ENCODE measurements at regions not wholly inside any gene's neighbourhood (a gene's known extent, or its start where the extent isn't known, plus 50 kb on each side); places are given as distances from the start of the nearest gene placed in this dataset.
A peak's percentile ranks its signal among the peaks of the same experiment; 100 is the strongest.

DNA sequence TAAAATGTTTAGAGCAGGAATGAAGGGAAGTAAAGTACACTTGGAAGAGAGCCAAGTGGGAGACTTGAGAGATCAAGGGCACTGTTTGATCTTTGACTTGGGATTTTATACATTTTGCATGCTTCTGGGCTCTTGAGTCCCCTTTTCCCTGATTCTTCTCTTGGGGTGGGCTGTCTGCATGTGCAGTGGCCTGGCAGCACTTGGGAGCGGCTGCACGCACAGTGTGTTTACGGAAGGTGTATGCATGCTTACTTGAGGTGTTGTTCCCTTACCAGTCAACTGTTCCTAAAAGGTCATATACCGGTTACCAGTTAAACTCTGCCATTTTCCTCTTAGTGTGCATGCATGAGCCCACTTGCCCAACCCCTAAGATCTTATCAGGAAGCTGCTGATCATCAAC lies 377.7 kb downstream of the CYLC2 start:
- Mint-ChIP-seq H3K4me3 (no peak overlapping the region), H3K36me3 (no peaks in the 10 kb centered on the region), H3K9me3 (ENCODE audit: low read depth) (peaks cover 8% of the 10 kb centered on the region), H3K4me1 (no peaks in the 10 kb centered on the region), H3K27me3 (no peaks in the 10 kb centered on the region), H3K27ac (no peak overlapping the region)
- CTCF ChIA-PET, result no interaction called here
- DNase-seq (no peak), ATAC-seq (no peak)

DNA sequence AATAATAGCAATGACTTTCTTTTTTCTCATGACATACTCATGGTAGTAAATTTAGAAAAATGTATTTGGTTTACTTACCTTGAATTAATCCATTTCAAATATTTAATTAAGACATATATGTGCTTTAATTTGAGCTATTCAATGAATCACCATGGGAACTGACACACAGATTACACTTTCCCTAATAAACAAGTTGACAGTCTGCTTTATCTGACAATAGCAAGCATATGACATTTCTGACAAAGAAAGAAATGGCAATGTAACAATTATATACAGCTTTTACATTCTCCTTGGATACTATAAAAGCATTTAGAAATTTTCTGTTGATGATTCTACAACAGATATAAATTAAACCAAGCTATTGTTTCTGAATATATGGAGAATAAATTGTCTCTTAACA lies 382.5 kb downstream of the CYLC2 start:
- H3K4me3 Mint-ChIP-seq, result no peak overlapping the region
- no peaks in the 10 kb centered on the region for H3K27me3 Mint-ChIP-seq
- DNase-seq, result no peak
- no peaks in the 10 kb centered on the region for H3K4me1 Mint-ChIP-seq
- no peak overlapping the region for H3K27ac Mint-ChIP-seq
- CTCF ChIA-PET, result no interaction called here
- H3K9me3 Mint-ChIP-seq (ENCODE audit: low read depth), result peaks cover 9% of the 10 kb centered on the region
- ATAC-seq, result no peak
- H3K36me3 Mint-ChIP-seq, result no peaks in the 10 kb centered on the region

DNA sequence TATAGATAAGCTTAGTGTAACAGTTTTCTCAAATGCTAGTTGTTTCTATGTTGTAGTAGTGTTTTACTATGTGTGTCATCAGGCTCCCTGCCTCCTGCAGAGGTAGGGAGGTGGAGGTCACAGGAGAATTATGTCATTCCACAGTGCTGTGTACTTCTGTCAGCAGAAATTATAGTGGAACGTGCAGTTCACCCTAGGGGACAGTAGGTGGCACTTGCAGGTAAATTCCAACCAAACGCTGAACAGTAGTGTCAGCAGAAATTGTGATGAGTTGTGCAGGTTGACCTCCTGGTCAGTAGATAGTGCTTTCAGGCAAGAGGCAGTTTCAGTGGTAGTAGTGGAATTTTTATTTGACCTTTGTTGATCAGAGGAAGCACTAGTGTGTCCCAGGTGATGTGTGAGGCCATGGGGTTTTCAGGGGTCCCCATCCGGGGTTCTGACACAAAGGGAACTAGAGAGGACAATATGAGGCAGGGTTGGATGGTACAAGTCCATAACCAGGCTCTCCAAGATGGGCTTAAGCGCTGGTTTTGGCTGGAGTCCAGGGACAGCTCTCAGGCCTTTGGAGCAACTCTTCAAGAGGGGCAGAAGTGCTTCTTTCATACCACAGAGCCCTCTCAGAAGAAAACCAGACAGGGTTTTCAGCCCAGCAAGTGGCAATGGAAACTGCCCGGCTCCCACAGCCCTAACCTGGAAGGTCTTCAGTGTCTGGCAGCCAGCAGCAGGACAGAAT lies 402.9 kb downstream of the CYLC2 start:
- H3K27ac Mint-ChIP-seq, result no peak overlapping the region
- H3K36me3 Mint-ChIP-seq, result no peaks in the 10 kb centered on the region
- no peak overlapping the region for H3K4me3 Mint-ChIP-seq
- no peaks in the 10 kb centered on the region for H3K27me3 Mint-ChIP-seq
- peak; percentile 51 for ATAC-seq
- CTCF ChIA-PET, result interaction anchor here (1.0 kb wide), 1 partner anchor 1345 kb away, joined by 3 read pairs; no protein-coding TSS in a partner anchor
- H3K4me1 Mint-ChIP-seq, result no peaks in the 10 kb centered on the region
- H3K9me3 Mint-ChIP-seq (ENCODE audit: low read depth), result no peaks in the 10 kb centered on the region
- DNase-seq, result no peak

DNA sequence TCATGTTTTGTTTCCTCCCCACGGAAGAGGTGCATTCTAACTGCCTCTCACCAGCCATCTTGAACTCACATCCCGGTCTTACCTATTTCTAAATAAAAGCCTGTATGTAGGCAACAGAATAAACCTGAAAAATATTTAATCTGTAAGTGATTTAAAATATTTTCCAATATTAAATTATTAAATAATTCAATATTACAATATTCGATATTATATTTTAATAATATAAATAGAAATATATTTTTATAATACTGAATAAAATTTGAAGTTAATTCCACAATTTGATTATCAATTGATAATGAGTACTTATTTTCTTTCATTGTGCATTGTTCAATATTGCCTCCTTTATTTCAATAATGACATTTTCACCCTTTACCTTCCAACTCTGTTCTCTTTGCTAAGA lies 404.4 kb downstream of the CYLC2 start:
- Mint-ChIP-seq H3K36me3 (no peaks in the 10 kb centered on the region), H3K27ac (no peak overlapping the region), H3K27me3 (no peaks in the 10 kb centered on the region), H3K4me1 (no peaks in the 10 kb centered on the region), H3K4me3 (no peak overlapping the region), H3K9me3 (ENCODE audit: low read depth) (no peaks in the 10 kb centered on the region)
- CTCF ChIA-PET, result no interaction called here
- DNase-seq (no peak), ATAC-seq (no peak)

DNA sequence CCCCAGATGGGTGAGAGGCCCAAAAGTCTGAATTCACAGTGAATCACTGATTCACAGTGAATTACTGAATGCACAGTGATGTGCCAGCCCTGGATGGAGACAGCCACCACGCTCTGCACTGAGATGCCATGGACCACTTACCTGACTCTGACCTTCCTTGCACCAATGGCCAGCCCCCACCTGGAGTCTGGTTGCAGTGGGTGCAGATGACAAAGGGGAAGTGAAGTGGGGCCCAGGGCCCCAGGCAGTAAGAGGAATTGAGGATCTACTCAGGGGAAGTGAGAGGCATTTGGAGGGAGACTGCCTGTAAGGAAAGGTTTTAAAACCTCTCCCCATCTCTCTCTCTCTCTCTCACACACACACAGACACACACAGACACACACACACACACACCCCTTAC lies 412.1 kb downstream of the CYLC2 start:
- Mint-ChIP-seq H3K9me3 (ENCODE audit: low read depth) (no peaks in the 10 kb centered on the region), H3K4me3 (no peak overlapping the region), H3K4me1 (no peaks in the 10 kb centered on the region), H3K27me3 (no peaks in the 10 kb centered on the region), H3K36me3 (no peaks in the 10 kb centered on the region), H3K27ac (no peak overlapping the region)
- ATAC-seq (no peak), DNase-seq (no peak)
- CTCF ChIA-PET, result no interaction called here

DNA sequence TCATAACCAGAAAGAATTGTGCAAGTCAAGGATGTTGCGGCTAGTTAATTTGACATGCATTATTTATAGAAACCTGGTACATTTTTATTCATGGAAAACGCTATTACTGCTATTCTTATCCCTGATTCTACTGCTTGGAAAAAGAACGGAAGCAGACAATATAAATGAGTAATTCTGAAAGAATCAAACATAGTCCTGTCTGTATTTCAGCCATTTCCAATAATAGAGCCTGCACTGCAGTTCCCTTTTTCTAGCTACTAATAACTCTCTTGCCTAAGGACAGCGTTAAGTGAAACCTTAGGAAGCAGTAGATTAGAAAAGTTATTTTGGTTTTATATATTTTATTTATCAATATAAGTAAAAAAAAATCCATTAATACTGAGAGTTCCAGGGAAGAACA lies 414.9 kb downstream of the CYLC2 start:
- no peak for ATAC-seq
- CTCF ChIA-PET, result no interaction called here
- no peak for DNase-seq
- no peaks in the 10 kb centered on the region for H3K27me3 Mint-ChIP-seq
- no peaks in the 10 kb centered on the region for H3K36me3 Mint-ChIP-seq
- peaks cover 2% of the 10 kb centered on the region for H3K9me3 Mint-ChIP-seq (ENCODE audit: low read depth)
- H3K4me3 Mint-ChIP-seq, result no peak overlapping the region
- H3K4me1 Mint-ChIP-seq, result no peaks in the 10 kb centered on the region
- H3K27ac Mint-ChIP-seq, result no peak overlapping the region

DNA sequence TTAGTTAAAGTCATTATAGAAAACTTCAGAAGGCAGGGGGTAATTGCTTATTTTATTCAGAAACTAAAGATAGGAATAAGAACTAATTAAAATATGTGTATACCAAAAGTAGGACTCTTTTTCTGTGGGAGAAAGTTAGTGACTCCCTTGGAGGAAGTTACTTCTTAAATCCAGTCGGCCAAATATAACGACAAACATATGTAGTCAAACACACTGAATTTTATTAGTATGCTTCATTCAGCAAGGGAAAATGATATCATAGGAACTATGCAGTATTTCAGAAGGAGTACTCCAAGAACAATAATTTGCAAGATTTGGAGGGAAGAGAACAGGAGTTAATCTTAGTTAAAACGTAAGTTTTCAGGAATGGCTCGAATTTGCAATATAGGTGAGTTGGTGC lies 432.6 kb downstream of the CYLC2 start:
- Mint-ChIP-seq H3K27ac (no peak overlapping the region), H3K36me3 (no peaks in the 10 kb centered on the region), H3K27me3 (no peaks in the 10 kb centered on the region), H3K9me3 (ENCODE audit: low read depth) (peaks cover 3% of the 10 kb centered on the region), H3K4me3 (no peak overlapping the region), H3K4me1 (no peaks in the 10 kb centered on the region)
- CTCF ChIA-PET, result no interaction called here
- DNase-seq (no peak), ATAC-seq (no peak)

DNA sequence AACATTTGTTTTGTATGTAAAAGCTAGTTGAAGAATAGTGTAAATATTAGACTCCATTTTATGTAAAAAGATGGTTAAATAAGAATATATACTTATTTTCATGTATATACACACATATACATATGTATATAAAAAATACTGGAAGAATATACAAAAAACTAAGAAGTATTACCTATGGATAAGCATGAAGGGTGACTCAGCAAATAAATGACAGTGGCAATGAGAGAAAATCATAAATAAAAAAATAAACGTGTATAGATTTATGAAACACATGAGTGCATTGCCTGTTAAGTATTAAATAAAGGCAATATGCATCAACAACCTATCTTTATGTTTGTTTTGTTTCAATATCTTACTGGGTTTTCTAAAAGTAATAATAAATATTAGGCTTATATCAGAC lies 435.3 kb downstream of the CYLC2 start:
- DNase-seq, result no peak
- Mint-ChIP-seq H3K27me3 (no peaks in the 10 kb centered on the region), H3K36me3 (no peaks in the 10 kb centered on the region), H3K9me3 (ENCODE audit: low read depth) (peaks cover 10% of the 10 kb centered on the region), H3K4me1 (no peaks in the 10 kb centered on the region), H3K4me3 (no peak overlapping the region), H3K27ac (no peak overlapping the region)
- CTCF ChIA-PET, result no interaction called here
- no peak for ATAC-seq

DNA sequence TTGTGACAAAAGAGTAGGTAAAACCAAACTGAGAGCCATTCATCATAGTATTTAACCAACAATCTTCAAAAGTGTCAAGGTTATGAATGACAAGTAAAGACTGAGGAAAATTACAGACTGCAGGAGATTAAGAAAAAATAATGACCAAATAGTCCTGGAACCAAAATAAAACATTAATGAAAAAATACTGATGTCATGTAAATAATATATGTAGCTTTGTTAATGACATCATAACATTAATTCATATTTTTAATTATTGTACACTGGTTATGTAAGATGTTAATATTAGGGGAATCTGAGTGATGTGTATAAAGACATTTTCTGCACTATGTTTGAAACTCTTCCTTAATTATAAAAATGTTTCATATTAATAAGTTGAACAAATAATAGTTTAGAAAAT lies 436.7 kb downstream of the CYLC2 start:
- ATAC-seq, result no peak
- H3K36me3 Mint-ChIP-seq, result no peaks in the 10 kb centered on the region
- no peaks in the 10 kb centered on the region for H3K27me3 Mint-ChIP-seq
- H3K27ac Mint-ChIP-seq, result no peak overlapping the region
- H3K4me3 Mint-ChIP-seq, result no peak overlapping the region
- peaks cover 10% of the 10 kb centered on the region for H3K9me3 Mint-ChIP-seq (ENCODE audit: low read depth)
- H3K4me1 Mint-ChIP-seq, result no peaks in the 10 kb centered on the region
- no peak for DNase-seq
- CTCF ChIA-PET, result no interaction called here

DNA sequence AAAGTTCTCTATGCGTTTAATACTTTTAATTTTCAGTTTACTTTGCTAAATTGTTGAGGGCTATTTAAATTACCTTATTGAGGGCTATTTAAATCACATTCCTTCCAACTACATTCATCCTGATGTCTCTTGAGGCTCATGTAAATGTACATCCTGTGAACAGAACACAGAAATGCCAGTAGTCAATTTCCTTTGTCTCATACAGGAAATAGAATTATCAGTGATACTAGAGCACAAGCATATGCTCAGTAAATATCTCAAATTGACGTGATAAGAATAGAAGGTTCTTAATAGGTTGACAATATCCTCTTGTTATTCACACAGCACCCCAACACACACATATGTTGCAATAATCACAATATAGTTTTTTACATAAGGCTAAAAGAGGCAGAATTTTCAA lies 449.0 kb downstream of the CYLC2 start:
- no peak for DNase-seq
- Mint-ChIP-seq H3K4me3 (no peak overlapping the region), H3K27me3 (no peaks in the 10 kb centered on the region)

DNA sequence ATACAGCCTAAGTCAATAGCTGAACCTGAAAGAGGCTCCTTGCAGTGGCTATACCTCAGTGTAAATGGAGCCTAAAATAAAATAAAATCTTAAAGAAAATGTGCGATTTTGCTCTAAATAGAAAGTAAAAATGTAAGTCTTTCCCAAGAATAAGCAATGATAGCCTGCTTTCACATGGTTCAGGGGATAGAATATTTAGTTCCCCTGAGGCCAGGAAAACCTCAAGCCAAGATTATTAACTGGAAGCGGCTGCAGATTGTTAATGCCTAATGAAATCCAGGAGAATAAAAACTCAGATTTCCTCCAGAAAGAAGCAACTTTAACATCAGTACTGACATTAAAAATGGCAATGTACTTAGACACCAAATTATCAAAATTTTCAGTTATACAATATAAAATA lies 463.7 kb downstream of the CYLC2 start:
- Mint-ChIP-seq H3K27me3 (no peaks in the 10 kb centered on the region), H3K27ac (no peak overlapping the region), H3K4me1 (no peaks in the 10 kb centered on the region), H3K4me3 (no peak overlapping the region), H3K9me3 (ENCODE audit: low read depth) (no peaks in the 10 kb centered on the region), H3K36me3 (no peaks in the 10 kb centered on the region)
- DNase-seq, result no peak
- CTCF ChIA-PET, result no interaction called here
- ATAC-seq, result no peak

More for the DNA sequence above, 449.0 kb downstream of the CYLC2 start:
- Mint-ChIP-seq H3K36me3 (no peaks in the 10 kb centered on the region), H3K27ac (no peak overlapping the region), H3K4me1 (no peaks in the 10 kb centered on the region), H3K9me3 (ENCODE audit: low read depth) (no peaks in the 10 kb centered on the region)
- ATAC-seq, result no peak
- CTCF ChIA-PET, result no interaction called here

DNA sequence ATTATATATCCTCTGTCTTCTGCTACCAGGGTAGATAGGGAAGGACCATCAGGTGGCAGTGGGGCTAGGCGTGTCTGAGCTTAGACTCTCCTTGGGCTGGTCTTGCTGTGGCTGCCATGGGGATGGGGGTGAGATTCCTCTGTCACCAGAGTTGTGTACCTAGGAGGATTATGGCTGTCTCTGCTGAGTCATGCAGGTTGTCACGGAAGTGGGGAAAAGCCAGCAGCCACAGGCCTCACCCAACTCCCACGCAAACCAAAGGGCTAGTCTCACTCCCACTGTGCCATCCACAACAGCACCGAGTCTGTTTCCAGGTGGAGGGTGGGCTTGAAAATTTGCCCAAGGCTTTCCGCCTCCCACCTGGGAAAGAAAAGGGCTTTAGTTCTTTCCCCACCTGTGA lies 476.1 kb downstream of the CYLC2 start:
- Mint-ChIP-seq H3K27ac (no peak overlapping the region), H3K27me3 (no peaks in the 10 kb centered on the region), H3K9me3 (ENCODE audit: low read depth) (peaks cover 2% of the 10 kb centered on the region), H3K4me3 (no peak overlapping the region), H3K36me3 (no peaks in the 10 kb centered on the region), H3K4me1 (no peaks in the 10 kb centered on the region)
- ATAC-seq (no peak), DNase-seq (no peak)
- CTCF ChIA-PET, result no interaction called here

DNA sequence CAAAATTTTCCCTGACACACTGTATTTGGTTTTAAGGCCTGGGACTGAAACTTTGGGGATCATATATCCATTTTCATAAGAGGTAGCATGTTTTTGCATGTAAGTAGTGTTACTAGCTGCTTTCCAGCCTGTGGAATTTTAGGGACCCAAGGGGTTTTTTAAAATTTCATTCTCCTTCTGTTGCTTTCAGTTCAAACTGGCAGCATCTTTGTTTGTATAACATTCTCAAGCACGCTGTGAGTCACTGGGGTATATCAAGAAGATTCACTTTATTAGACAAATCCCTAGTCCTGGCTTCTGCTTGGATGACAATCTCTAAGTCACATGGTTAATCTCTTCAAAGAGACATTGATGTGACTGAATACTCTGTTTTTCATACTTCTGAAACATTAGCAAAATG lies 479.0 kb downstream of the CYLC2 start:
- CTCF ChIA-PET, result no interaction called here
- no peaks in the 10 kb centered on the region for H3K27me3 Mint-ChIP-seq
- H3K27ac Mint-ChIP-seq, result no peak overlapping the region
- DNase-seq, result no peak
- H3K36me3 Mint-ChIP-seq, result no peaks in the 10 kb centered on the region
- no peak for ATAC-seq
- H3K4me1 Mint-ChIP-seq, result no peaks in the 10 kb centered on the region
- peaks cover 7% of the 10 kb centered on the region for H3K9me3 Mint-ChIP-seq (ENCODE audit: low read depth)
- no peak overlapping the region for H3K4me3 Mint-ChIP-seq

DNA sequence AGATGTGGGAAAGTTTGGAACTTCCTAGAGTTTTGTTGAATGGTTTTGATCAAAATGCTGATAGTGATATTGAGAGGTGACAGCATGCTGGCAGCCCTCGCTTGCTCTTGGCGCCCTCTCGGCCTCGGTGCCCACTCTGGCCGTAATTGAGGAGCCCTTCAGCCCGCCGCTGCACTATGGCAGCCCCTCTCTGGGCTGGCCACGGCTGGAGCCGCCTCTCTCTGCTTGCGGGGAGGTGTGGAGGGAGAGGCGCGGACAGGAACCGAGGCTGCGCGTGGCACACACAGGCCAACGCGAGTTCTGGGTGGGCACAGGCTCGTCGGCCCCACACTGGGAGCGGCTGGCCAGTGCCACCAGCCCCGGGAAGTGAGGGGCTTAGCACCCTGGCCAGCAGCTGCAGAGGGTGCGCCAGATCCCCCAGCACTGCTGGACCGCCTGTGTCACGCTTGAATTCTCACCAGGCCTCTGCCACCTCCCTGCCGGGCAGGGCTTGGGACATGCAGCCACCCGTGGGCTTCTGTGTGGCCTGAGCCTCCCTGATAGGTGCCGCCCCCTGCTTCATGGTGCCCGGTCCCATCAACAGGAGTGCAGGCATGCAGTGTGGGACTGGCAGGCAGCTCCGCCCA lies 488.5 kb downstream of the CYLC2 start:
- CTCF ChIA-PET, result no interaction called here
- Mint-ChIP-seq H3K9me3 (ENCODE audit: low read depth) (peaks cover 4% of the 10 kb centered on the region), H3K4me1 (no peaks in the 10 kb centered on the region), H3K4me3 (no peak overlapping the region), H3K27me3 (no peaks in the 10 kb centered on the region), H3K36me3 (no peaks in the 10 kb centered on the region), H3K27ac (no peak overlapping the region)
- DNase-seq (no peak), ATAC-seq (no peak)

DNA sequence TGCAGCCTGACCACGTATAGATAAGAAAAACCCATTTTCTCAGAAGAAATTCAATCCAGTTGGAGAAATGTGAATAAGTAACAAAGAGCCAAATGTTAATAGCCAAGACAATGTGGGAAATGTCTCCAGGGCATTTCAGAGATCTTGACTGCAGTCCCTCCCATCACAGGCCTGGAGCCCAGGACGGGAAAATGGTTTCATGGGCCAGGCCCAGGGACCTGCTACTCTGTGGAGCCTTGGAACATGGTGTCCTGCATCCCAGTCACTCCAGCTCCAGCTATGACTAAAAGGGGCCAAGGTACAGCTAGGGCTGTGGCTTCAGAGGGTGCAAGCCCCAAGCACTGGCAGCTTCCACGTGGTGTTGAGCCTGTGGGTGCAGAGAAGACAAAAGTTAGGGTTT lies 490.0 kb downstream of the CYLC2 start:
- Mint-ChIP-seq H3K36me3 (no peaks in the 10 kb centered on the region), H3K9me3 (ENCODE audit: low read depth) (peaks cover 5% of the 10 kb centered on the region), H3K4me1 (no peaks in the 10 kb centered on the region), H3K4me3 (no peak overlapping the region), H3K27me3 (no peaks in the 10 kb centered on the region), H3K27ac (no peak overlapping the region)
- DNase-seq, result no peak
- no peak for ATAC-seq
- CTCF ChIA-PET, result no interaction called here

All from activated CD8-positive, alpha-beta memory T cell treated with anti-CD3 and anti-CD28 coated beads, Interleukin-2, amount 10 ng/mL, durations not matched to agents 7 days and 5 days (primary cell).